Stomach smooth muscle (tissue), 2 donors: ENCODE measurements at regions not wholly inside any gene's neighbourhood (a gene's known extent, or its start where the extent isn't known, plus 50 kb on each side); places are given as distances from the start of the nearest gene placed in this dataset.

Experiments used
- H3K27ac ChIP-seq: one replicate; pipeline ENCODE4 v1.7.0; 2013; ENCODE audit warnings: mild to moderate bottlenecking, low read length, inconsistent platforms
- H3K27me3 ChIP-seq, 2 donors: one replicate each; pipeline ENCODE4 v1.7.0; 2013; ENCODE audit warnings: low read length in 2 of 2; ENCODE audit not compliant: insufficient read depth in 2 of 2, control insufficient read depth in 1 of 2
- H3K36me3 ChIP-seq, 2 donors: one replicate each; pipeline ENCODE4 v1.7.0; 2013; ENCODE audit warnings: low read length in 2 of 2; ENCODE audit not compliant: control insufficient read depth in 2 of 2, insufficient read depth in 2 of 2
- H3K4me1 ChIP-seq: one replicate; pipeline ENCODE4 v1.7.0; 2013; ENCODE audit warnings: low read length; ENCODE audit not compliant: control insufficient read depth, insufficient read depth
- H3K4me3 ChIP-seq, 2 donors: one replicate each; pipeline ENCODE4 v1.7.0; 2013; ENCODE audit warnings: low read length in 2 of 2
- H3K9ac ChIP-seq, 2 donors: one replicate each; pipeline ENCODE4 v1.7.0; 2013; ENCODE audit warnings: low read length in 2 of 2, mild to moderate bottlenecking in 1 of 2
- H3K9me3 ChIP-seq, 2 donors: one replicate each; pipeline ENCODE4 v1.7.0; 2013; ENCODE audit warnings: low read length in 2 of 2; ENCODE audit not compliant: control insufficient read depth in 2 of 2
- donor health status: healthy.
- donor health status: Pancreatic carcinoma.

DNA sequence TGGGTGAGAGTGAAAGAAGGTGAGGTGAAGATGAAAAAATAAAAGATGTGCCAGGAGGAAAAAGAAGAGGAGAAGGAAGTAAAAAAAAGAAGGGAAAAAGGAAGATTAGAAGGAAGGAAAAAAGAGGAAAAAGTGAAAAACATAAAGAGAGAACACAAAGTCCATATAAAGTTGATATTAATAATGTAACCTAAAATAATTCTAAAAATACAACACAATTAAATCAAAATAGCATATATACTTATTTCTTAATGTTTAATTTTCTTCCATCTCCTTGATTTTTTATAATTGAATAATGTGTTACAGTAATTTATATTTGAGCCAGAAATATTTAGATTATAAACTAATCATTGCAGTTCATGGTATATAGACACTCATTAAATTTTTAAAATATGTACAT lies 124.4 kb upstream of the NOVA1 start:
- Histone ChIP-seq H3K4me1 (no peaks in the 10 kb centered on the region), H3K27me3 (no peaks in the 10 kb centered on the region), H3K36me3 (no peaks in the 10 kb centered on the region), H3K9ac (no peak overlapping the region), H3K27ac (no peak overlapping the region), H3K9me3 (no peaks in the 10 kb centered on the region), H3K4me3 (no peak overlapping the region)

DNA sequence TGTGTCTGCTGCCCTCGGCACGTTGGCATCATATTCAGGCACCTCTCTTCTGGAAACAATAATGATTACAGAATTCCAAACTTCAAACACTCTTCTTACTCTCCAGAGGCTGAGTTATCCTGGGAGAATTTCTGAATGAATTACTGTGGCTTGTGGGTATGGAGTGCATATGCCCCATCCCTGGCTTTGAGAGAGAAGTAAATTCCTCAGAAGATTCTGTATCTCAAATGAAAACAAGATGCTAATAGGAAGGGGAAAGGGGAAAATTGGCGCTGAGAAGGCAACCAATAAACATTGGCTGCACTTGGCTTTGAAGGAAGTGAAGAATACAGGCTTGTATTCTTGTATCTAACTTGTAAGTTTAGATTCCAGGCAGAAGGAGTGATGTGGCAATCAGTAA lies 132.0 kb upstream of the NOVA1 start:
- Histone ChIP-seq H3K9ac (no peak overlapping the region), H3K9me3 (no peaks in the 10 kb centered on the region), H3K27ac (no peak overlapping the region), H3K4me1 (no peaks in the 10 kb centered on the region), H3K36me3 (no peaks in the 10 kb centered on the region), H3K27me3 (no peaks in the 10 kb centered on the region), H3K4me3 (no peak overlapping the region)

DNA sequence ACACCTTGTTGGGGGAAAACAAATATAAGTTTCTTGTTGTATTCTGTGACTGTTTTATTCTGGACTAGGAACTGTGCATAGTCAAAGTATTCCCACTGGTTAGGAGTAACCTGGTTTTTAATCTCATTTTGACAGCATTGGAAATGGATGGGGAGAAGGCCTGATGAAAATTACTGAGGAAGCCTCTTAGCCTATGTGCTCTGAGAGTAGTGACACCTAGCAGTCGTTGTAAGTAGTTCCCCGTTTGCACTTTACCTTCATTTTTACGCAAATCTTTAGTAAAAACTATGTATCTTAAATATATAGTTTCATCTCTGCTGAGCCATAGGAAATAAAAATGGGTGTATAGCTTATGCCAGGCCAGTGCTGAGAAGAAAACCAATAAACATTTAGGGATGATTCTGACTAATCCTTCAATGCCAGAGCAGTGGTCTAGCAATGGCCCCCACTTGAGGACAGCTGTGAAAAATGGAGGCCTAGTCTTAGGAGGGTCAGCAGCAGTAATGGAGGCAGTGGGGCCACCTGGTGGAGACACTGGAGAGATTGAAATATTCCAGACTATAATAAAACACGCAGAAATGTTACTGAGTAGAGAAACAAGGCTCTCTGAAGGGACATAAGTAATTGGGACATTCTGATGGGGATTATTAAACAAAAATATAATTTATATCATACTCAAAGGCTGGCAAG lies 133.2 kb upstream of the NOVA1 start:
- Histone ChIP-seq H3K4me3 (no peak overlapping the region), H3K9ac (no peak overlapping the region), H3K4me1 (no peaks in the 10 kb centered on the region), H3K27ac (no peak overlapping the region), H3K36me3 (no peaks in the 10 kb centered on the region), H3K9me3 (no peaks in the 10 kb centered on the region), H3K27me3 (no peaks in the 10 kb centered on the region)

DNA sequence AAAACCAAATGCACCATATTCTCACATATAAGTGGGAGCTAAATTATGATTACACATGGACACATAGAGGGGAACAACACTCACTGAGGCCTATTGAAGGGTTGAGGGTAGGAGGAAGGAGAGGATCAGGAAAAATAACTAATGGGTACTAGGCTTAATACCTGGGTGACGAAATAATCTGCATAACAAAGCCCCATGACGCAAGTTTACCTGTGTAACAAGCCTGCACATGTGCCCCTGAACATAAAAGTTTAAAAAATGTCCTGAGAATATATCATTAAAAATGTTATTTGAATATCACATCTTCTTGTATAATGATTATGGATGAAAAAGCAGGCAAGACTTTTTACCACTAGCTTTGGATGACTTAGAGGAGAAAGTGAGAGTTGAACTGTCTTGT lies 138.0 kb upstream of the NOVA1 start:
- no peak overlapping the region for H3K9ac ChIP-seq
- H3K36me3 ChIP-seq, result no peaks in the 10 kb centered on the region
- H3K9me3 ChIP-seq, result no peaks in the 10 kb centered on the region
- no peak overlapping the region for H3K27ac ChIP-seq
- no peak overlapping the region for H3K4me3 ChIP-seq
- H3K27me3 ChIP-seq, result no peaks in the 10 kb centered on the region
- no peaks in the 10 kb centered on the region for H3K4me1 ChIP-seq

DNA sequence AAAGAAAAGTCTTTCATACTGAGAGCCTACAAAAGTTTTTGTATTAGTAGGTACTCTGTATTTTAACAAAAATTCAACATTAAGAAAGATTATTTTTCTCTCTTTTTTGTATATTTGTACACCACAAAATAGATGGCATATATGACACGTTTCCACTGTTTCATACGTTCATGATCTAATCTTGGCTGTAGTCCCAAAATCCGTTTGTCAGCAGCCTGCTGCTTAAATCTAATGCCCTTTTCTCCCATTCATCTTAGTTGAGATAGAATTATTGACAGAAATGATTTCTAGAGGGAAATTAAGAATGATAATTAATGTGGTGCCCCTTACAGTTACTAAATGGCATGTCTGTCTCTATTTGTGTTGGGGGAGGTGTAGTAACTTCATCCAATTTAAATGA lies 140.7 kb upstream of the NOVA1 start:
- Histone ChIP-seq H3K4me1 (no peaks in the 10 kb centered on the region), H3K27me3 (no peaks in the 10 kb centered on the region), H3K36me3 (no peaks in the 10 kb centered on the region), H3K4me3 (no peak overlapping the region), H3K27ac (no peak overlapping the region), H3K9me3 (no peaks in the 10 kb centered on the region), H3K9ac (no peak overlapping the region)

DNA sequence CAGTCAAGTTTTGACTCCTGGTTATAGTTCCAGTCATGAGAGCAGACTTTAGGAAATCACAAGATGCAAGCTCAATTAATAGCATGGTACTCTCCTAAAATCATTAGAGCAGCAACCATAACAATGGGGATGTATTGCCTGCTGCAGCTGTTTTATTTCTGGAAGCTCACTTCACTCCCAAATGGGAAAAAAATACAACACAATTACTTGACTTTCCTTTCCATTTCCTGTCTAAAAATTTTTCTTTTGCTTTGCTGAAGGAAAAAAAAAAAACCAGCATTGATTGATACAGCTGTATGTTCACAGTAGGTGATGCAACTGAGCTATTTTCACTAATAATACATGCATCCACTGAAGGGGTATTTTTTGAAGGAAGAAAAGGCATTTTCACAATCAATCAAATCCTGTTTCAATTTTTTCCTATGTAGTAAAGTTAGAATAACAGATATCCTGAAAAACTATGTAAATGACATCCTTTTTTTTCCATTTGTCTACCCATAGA lies 143.9 kb upstream of the NOVA1 start:
- no peaks in the 10 kb centered on the region for H3K4me1 ChIP-seq

DNA sequence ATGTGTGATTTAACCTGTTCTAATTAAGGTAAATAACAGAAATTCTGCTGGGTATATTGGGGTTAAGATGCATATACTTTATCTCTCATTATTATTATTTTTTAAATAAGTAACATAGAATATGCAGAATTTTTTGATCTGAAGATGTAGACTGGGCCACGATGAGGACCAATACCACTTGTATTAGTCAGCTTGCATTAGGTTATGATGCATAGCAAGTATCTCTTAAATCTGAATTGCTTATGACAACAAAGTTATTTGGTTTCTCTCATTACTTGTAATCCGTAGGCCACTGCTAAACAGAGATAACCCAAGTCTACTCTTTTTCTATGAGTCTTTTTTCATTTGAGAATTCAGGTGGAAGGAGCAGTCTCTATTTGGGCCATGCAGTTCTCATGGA lies 145.5 kb upstream of the NOVA1 start:
- H3K36me3 ChIP-seq, result no peaks in the 10 kb centered on the region
- no peak overlapping the region for H3K4me3 ChIP-seq
- H3K27me3 ChIP-seq, result no peaks in the 10 kb centered on the region
- no peaks in the 10 kb centered on the region for H3K9me3 ChIP-seq
- no peak overlapping the region for H3K27ac ChIP-seq
- no peaks in the 10 kb centered on the region for H3K4me1 ChIP-seq
- no peak overlapping the region for H3K9ac ChIP-seq

More for the DNA sequence above, 143.9 kb upstream of the NOVA1 start:
- Histone ChIP-seq H3K9me3 (no peaks in the 10 kb centered on the region), H3K27me3 (no peaks in the 10 kb centered on the region), H3K9ac (no peak overlapping the region), H3K27ac (no peak overlapping the region), H3K36me3 (no peaks in the 10 kb centered on the region), H3K4me3 (no peak overlapping the region)

DNA sequence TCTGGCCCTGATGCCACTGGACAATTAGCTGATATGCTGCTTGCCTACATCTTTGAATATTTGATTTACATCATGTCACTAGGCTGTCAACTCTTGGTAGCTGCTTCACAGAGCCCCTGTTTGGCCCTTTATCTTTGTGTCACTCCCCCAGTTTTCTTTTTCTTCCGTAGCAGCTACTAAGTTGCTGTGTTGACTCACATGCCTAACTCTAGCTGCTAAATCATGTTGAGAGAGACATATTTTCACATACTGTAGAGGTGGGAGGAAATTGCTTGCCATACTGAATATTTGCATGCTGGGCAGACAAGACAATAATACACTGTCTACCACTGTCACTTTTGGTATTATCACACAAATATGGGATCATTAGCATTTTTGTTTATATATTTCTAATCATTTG lies 147.1 kb upstream of the NOVA1 start:
- Histone ChIP-seq H3K4me1 (no peaks in the 10 kb centered on the region), H3K9ac (no peak overlapping the region), H3K27me3 (no peaks in the 10 kb centered on the region), H3K4me3 (no peak overlapping the region), H3K27ac (no peak overlapping the region), H3K9me3 (no peaks in the 10 kb centered on the region), H3K36me3 (no peaks in the 10 kb centered on the region)

DNA sequence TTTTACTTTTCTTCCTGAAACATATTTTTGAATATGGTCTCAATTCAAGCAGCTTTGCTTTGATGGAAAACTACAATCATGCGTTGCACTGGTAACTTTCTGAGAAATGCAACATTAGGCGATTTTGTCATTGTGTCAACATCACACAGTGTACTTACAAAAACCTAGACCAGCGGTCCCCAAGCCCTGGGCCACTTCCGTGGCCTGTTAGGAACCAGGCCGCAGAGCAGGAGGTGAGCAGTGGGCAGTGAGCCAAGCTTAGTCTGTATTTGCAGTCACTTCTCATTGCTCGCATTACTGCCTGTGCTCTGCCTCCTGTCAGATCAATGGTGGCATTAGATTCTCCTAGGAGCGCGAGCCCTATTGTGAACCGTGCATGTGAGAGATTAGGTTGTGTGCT lies 163.7 kb upstream of the NOVA1 start:
- no peaks in the 10 kb centered on the region for H3K4me1 ChIP-seq
- H3K27me3 ChIP-seq, result no peaks in the 10 kb centered on the region
- H3K4me3 ChIP-seq, result no peak overlapping the region
- no peak overlapping the region for H3K27ac ChIP-seq
- H3K9me3 ChIP-seq, result no peaks in the 10 kb centered on the region
- no peak overlapping the region for H3K9ac ChIP-seq
- no peaks in the 10 kb centered on the region for H3K36me3 ChIP-seq

DNA sequence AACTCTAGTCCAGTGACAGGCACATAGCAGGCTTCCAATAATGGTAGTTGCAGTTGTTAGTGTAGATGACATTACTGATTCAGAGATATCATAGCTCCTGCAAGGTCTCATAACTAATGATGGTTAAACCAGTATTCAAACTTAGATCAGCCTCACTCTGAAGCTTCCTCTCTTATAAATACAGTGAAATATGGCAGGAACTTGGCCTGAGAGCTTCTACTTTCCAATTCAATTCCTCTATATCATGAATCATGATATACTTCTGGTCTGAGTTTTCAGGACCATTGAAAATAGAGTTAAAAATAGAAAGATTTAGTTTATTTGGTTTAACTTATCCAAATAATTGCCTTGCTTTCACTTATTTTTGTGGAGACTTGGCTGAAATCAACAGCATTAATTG lies 167.5 kb upstream of the NOVA1 start:
- no peaks in the 10 kb centered on the region for H3K4me1 ChIP-seq
- no peaks in the 10 kb centered on the region for H3K27me3 ChIP-seq
- no peaks in the 10 kb centered on the region for H3K9me3 ChIP-seq
- H3K27ac ChIP-seq, result peak overlapping the region; percentile 19
- no peak overlapping the region for H3K4me3 ChIP-seq
- no peaks in the 10 kb centered on the region for H3K36me3 ChIP-seq
- no peak overlapping the region for H3K9ac ChIP-seq

DNA sequence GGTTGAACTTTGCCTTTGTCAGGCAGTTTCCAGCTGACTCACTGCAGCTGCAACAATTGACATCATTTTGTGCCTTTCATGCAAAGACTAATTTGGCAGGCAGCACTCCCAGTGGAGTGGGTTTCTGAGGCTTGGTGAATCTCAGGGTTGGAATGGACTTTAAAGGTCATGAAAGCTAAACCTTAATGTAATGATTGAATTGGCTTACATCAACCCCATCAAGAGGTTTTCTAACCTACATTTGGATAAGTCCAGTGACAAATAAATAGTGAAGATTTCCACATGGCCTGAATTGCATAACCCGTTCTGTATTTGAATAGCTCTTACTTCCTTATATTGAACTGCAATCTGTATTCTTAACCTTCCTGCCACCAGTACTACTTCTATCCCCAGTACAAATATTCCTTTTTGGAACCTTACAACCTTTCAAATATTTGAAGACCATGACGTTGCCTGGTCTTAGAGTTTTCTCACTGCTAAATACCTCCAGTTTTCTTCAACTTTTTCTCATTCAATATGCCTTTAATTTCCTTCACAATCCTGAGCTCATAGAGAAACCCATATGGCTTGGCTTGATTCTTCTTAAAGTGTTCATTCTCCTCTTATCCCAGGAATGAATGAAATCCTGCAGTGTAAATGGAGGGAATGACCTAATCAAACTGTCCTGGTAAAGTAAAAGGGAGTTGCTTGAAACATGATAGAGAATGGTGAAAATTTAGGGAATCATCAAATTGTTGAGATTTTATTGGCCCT lies 168.1 kb upstream of the NOVA1 start:
- no peaks in the 10 kb centered on the region for H3K36me3 ChIP-seq
- H3K27me3 ChIP-seq, result no peaks in the 10 kb centered on the region
- H3K9ac ChIP-seq, result no peak overlapping the region
- peak overlapping the region; percentile 19 for H3K27ac ChIP-seq
- H3K9me3 ChIP-seq, result no peaks in the 10 kb centered on the region
- no peaks in the 10 kb centered on the region for H3K4me1 ChIP-seq
- H3K4me3 ChIP-seq, result no peak overlapping the region
